ENCODE measurements at regions not wholly inside any gene's neighbourhood (a gene's known extent, or its start where the extent isn't known, plus 50 kb on each side); places are given as distances from the start of the nearest gene placed in this dataset.
A peak's percentile ranks its signal among the peaks of the same experiment; 100 is the strongest.
"Not testable (repeated sequence)": the region's sequence is repeated elsewhere in the genome, so short reads cannot be mapped to it uniquely, and the experiment has no call there.

GRCh38 chr7:51455948-51456347 is 139.3 kb upstream of the COBL start:
- DNase-seq (ENCODE audit: low spot score) = no peak

DNA sequence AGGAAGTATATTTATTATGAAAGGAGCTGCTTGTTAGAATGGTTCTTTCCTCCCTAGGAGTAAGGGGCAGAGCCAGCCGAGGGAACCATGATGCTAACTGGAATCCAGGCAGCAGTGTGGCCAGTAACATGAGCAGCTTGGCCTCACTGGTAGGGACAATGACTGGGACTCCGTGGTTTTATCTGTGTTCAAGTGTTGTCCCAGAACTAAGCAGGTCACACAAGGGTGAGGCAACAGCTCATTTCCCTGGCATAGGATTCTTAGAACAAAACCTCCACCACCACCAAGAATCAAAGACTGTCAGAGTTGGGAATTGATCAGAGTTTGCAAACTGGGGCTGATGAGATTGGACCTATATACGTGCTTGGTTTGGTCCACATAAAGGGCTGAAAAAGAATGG is 138.9 kb upstream of the COBL start:
- DNase-seq (ENCODE audit: low spot score) = no peak

GRCh38 chr7:51455086-51455485 is 138.5 kb upstream of the COBL start:
- no peak for DNase-seq (ENCODE audit: low spot score)

DNA sequence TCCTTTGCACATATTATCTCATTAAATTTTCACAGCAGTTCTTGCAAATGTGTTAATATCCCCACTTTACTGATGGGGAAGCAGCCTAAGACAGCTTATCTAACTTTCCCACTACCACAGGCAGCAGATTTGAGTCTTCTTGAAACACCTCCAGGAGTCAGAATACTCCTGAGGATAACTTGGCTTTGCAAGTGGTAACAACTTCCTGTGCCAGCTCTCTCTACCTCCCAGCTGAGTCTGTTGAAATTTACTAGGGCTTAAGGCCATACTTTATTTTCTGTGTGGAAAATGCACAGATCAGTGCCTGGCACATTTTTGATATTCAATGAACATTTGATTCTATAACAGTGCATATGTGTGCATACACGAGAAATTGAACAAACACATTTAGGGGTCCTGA is 136.1 kb upstream of the COBL start:
- DNase-seq (ENCODE audit: low spot score) = no peak

DNA sequence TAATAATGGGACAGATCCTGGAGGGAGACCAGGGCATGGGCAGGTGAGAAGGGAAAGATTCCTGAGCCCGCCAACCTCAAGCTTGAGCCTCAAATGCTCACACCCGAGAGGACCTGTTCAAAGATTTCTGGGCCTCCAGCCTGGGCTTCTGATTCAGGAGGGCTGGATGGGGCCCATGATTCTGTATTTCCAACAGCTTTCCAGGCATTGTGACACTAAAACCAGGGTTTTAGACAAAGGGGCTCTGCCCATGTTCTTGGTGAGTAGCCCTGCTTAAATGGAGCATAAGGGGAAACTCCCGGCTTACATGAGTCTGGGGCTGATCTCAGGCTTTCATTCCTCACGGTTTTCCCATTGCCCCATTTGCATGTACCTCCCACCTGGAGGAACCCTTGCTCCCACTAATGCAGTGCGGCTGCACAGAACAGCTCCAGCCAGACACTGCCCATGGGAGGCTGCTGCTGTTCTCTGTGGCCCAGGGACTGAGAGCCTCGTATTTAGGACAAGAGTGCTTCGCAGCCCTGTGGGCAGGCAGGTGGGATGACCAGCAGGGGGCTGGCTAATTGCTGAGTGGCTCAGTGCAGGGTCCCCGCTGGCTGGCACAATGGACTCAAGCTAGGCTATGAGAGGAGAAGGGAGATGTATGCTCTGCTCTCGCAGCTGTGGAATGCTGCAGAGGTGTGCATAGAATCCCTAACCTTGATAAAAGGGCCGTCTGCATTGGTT is 135.3 kb upstream of the COBL start:
- no peak for DNase-seq (ENCODE audit: low spot score)

DNA sequence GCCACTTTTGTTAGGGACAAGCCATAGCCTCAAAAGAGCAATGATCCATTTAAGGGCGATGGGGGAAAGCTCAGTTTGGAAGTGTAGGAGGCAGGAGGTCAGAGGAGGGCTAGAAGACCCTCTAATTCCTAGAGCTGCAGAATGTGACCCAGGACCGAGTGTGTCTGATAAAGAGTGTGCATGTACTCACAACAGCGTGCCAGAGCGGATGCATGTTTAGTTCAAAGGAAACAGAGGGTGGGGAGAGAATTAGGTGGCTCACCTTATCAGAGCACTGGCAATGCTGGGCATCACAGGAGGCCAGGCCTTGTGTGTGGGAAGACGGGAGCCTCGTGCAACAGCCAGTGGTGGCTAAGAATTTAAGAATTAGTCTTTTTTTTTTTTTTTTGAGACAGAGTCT is 133.9 kb upstream of the COBL start:
- no peak for DNase-seq (ENCODE audit: low spot score)

DNA sequence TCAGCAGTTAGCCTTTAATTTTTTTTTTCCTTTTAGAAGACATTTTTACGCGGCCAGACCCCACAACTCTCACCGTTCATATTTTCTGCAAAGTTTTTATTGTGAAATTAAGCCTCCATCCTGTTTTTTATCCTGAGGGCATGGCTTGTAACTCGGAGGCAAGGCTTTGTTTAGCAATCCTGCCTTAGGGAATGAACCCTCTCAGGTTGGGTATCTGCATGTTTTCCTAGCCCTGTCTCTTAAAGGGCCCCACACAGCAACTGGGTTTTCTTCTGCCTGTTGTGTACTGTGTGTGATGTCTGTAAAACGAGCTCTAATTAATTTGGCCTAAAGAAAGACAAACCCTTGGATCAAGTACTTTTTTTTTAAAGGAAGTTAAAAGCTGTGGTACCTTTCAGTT is 130.2 kb upstream of the COBL start:
- no peak for DNase-seq (ENCODE audit: low spot score)

GRCh38 chr7:51446356-51446755 is 129.7 kb upstream of the COBL start:
- no peak for DNase-seq (ENCODE audit: low spot score)

DNA sequence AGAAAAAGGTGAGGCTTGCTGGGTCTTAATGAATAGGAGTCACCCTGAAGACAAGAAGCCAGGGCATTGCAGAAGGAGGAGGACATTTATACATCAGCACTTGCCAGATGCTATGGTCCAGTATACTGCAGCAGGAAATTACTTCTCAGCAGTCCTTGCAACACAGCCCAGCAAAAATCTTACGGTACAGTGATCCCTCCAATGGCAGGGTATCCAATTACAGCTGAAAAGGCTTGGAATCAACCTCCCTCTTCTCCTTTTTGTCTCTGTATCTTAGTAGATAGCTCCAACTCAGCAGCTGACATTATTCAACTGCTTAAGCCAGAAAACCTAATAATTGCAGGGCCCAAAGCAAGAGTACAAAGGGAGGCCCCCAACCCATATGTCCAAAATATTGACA is 128.3 kb upstream of the COBL start:
- DNase-seq (ENCODE audit: low spot score) = no peak

DNA sequence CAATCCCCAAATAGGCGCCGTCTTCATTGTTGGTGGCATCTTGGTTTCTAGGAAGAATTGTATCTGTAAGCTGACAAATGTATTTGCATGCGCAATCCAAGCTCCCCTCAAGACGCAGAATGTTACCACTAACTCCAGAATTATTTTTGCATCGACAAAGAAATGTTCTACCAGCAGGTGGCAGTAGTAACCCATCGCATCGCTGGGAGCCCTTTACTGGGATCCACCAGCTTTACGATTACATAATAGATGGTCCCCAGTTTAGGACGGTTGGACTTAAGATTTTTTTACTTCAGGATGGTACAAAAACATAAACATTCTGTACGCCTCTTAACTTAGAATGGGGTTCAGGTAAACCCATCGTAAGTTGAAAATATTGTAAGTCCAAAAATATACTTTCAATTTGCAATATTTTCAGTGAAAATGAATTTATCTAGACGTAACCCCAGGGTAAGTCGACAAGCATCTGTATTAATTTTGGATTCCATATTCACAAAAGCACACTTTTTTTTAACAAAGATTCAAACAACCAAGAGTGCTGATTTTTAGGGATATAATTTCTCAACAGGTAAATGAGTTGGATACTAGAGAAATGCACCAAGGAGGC is 114.0 kb upstream of the COBL start:
- peak; percentile 61 for DNase-seq (ENCODE audit: low spot score)

DNA sequence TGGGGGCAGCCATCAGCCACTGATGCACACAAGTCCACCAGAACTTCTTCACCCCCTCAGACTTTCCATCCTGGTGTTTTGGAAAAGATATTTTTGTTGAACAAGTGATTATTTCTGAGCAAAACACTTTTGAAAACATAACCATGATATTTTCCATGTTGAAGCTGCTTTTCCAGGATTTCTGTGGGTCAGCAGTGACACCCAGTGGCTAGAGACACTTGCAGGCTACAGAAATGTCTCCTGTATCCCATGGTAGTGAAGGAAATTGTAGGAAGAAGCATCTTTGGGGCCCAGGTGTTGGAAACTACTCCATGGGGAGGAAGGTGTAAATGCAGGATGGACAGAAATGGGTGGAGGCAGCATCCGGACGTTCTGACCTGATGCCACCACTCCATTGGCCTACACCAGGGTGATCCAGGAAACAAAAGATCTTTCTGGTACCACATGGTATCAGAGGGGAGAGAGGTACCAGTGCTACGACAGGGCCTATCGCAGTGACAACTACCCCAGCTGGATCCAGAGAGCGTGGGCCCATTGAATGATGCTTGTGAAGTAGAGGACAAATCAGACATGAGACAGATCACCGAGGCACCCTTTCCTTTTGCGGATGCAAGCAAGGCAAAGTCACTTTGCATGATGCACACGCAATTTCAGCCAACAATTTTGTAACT is 111.7 kb upstream of the COBL start:
- DNase-seq (ENCODE audit: low spot score) = peak; percentile 10

DNA sequence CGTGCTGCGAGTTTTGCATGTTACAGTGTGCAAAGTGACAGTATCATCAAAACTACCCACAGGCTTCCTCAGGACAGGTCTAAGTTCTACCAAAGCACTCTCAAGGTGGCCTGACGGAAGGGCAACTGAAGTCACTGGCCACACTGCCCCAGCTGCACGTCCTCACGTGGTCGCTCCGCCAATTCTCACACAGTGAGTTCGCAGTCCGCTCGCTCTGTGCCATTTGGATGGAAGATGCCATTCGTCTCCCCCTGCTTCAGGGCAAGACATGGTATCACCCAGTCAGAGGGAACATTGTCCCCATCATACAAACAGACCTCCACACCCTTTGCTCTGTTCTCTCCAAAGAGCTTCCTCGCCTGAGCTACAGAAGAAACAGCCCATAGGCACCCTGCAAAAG is 109.6 kb upstream of the COBL start:
- DNase-seq (ENCODE audit: low spot score) = no peak

DNA sequence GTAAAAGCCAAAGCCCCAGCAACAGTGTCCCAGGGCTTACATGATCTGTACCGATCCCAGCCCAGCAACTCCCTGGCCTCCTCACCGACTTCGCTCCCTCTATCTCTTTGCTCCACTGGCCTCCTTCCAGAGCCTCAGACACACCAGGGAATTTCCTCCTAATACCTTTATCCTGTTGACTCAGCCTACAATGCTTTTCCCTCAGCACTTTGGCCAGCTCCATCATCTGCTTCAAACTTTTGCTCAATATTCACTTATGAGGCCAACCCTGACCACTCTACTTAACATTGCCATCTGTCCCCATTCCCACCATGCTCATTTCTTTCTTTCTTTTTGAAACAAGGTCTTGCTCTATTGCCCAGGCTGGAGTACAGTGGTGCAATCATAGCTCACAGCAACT is 93.3 kb upstream of the COBL start:
- DNase-seq (ENCODE audit: low spot score) = not testable (repeated sequence)

- DNase-seq (ENCODE audit: low spot score) = not testable (repeated sequence)
Measured at GRCh38 chr7:51397608-51398007, 81.0 kb upstream of the COBL start.

- DNase-seq (ENCODE audit: low spot score) = peak; percentile 23
Measured at GRCh38 chr7:51393003-51393402, 76.4 kb upstream of the COBL start.

DNA sequence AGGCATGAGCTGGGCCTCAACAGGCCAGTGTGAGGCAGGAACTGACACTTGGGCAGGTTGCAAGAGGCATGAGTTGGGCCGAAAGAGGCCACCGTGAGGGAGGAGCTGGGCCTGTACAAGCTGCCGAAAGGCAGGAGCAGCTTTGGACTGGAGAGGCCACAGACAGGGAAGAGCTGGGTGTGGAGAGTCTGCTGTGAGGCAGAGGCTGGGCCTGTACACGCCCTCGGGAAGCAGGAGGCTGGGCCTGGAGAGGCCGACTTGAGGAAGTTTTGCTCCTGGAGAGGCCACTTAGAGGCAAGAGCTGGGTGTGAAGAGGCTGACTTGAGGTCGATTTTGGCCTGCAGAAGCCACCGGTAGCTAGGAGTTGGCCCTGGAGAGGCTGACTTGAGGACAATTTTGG is 73.3 kb upstream of the COBL start:
- DNase-seq (ENCODE audit: low spot score) = not testable (repeated sequence)

DNA sequence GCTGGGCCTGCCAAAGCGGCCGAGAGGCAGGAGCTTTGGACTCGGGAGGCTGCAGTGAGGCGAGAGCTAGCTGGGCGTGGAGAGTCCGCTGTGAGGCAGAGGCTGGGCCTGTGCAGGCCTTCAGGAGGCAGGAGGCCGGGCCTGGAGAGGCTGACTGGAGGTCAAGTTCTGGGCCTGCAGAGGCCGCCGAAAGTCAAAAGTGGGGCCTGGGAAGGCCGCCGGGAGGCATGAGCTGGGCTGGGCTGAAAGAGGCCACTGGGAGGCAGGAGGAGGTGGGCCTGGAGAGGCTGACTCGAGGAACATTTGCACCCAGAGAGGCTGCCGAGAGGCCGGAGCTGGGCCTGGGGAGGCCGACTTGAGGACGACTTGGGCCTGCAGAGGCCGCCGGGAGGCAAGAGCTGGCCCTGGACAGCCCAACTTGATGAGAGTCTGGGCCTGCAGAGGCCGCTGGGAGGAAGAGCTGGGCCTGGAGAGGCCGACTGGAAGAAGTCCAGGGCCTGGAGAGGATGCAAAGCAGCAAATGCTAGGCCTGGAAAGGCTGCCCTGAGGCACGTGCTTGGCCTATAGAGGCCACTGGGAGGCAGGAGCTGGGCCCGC is 72.7 kb upstream of the COBL start:
- not testable (repeated sequence) for DNase-seq (ENCODE audit: low spot score)

DNA sequence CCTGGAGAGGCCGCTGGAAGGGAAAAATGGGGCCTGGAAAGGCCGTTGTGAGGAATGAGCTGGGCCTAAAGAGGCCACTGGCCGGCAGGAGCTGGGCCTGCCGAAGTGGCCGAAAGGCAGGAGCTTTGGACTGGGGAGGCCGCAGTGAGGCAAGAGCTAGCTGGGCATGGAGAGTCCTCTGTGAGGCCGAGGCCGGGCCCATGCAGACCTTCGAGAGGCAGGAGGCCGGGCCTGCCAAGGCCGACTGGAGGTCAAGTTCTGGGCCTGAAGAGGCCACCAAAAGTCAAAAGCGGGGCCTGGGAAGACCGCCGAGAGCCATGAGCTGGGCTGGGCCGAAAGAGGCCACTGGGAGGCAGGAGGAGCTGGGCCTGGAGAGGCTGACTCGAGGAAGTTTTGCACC is 71.6 kb upstream of the COBL start:
- not testable (repeated sequence) for DNase-seq (ENCODE audit: low spot score)

DNA sequence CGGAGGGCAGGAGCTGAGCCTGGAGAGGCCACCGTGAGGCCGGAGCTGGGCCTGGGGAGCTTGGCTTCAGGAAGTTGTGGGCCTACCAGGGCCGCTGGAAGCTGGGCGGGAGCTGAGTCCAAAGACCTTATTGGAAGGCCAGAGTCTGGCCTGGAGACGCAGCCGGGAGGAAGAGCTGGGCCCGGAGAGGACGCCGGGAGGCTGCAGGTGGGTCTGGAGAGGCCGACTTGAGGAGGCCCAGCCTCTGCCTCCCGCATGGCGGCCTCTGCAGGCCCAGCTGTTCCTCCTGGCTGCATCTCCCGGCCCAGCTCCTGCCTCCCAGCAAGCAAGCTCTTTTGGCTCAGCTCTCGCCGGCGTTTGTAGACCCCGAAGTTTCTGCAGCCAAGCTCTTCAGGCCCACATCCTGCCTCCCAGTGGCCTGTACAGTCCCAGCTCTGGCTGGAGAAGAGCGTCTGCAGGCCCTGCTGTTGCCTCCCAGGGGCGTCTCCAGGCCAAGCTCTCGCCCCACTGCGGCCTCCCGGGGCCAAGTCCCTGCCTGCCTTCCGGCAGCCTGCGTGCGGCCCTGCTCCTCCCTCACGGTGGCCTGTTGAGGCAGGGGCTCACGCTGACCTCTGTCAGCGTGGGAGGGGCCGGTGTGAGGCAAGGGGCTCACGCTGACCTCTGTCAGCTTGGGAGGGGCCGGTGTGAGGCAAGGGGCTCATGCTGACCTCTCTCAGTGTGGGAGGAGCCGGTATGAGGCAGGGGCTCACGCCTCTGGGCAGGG is 70.4 kb upstream of the COBL start:
- not testable (repeated sequence) for DNase-seq (ENCODE audit: low spot score)

DNA sequence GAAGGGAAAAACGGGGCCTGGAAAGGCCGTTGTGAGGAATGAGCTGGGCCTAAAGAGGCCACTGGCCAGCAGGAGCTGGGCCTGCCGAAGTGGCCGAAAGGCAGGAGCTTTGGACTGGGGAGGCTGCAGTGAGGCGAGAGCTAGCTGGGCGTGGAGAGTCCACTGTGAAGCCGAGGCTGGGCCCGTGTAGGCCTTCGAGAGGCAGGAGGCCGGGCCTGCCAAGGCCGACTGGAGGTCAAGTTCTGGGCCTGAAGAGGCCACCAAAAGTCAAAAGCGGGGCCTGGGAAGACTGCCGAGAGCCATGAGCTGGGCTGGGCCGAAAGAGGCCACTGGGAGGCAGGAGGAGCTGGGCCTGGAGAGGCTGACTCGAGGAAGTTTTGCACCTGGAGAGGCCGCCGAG is 69.6 kb upstream of the COBL start:
- DNase-seq (ENCODE audit: low spot score) = not testable (repeated sequence)

GRCh38 chr7:51382243-51382642 is 65.6 kb upstream of the COBL start:
- not testable (repeated sequence) for DNase-seq (ENCODE audit: low spot score)

Measured in A172 (cell line).